Kidney epithelial cell (primary cell): ENCODE measurements at regions not wholly inside any gene's neighbourhood (a gene's known extent, or its start where the extent isn't known, plus 50 kb on each side); places are given as distances from the start of the nearest gene placed in this dataset.

Experiments used
- DNase-seq: peaks from one replicate; pipeline ENCODE4 v3.0.0-alpha.2; 2010; ENCODE audit warnings: low read depth
- H3K27me3 ChIP-seq: 2 replicates; pipeline ENCODE4 v1.6.0; 2011; ENCODE audit warnings: low read length; ENCODE audit not compliant: control insufficient read depth, insufficient read depth
- H3K36me3 ChIP-seq: 2 replicates; pipeline ENCODE4 v1.5.1; 2011; ENCODE audit warnings: low read length; ENCODE audit not compliant: control insufficient read depth, insufficient read depth
- H3K4me3 ChIP-seq: 2 replicates; pipeline ENCODE4 v1.5.1; 2011; ENCODE audit warnings: low read depth, mild to moderate bottlenecking, control low read depth, low read length
- TF ChIP-seq, protein P1 (sequence below): IDR thresholded peaks from 2 replicates; pipeline ENCODE4 v1.5.1; 2011; ENCODE audit warnings: mild to moderate bottlenecking, moderate library complexity, low read length, control low read depth, inconsistent platforms; ENCODE audit not compliant: insufficient read depth, poor library complexity, severe bottlenecking

DNA sequence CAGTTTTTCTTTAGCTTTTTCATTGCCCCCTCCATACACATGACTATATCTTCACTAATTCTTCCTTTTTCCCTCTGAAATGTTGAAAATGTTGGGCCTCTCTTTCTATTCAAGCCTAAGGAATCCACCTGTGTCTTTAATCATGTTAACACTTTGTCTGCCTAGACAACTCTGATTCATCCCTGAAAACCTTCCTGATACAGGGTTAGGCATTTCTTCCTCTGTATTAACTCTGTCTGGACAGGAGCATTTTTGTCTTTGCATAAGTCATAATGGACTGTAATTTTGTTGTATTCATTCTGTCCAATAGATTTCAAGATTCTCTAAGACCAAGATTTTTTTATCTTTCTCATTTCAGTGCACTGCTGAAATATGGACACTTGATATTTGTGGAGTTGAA is 297.3 kb downstream of the IKZF2 start:
- Histone ChIP-seq H3K4me3 (no peak overlapping the region), H3K36me3 (no peaks in the 10 kb centered on the region), H3K27me3 (no peaks in the 10 kb centered on the region)
- no peak for DNase-seq
- TF ChIP-seq, protein P1, sequence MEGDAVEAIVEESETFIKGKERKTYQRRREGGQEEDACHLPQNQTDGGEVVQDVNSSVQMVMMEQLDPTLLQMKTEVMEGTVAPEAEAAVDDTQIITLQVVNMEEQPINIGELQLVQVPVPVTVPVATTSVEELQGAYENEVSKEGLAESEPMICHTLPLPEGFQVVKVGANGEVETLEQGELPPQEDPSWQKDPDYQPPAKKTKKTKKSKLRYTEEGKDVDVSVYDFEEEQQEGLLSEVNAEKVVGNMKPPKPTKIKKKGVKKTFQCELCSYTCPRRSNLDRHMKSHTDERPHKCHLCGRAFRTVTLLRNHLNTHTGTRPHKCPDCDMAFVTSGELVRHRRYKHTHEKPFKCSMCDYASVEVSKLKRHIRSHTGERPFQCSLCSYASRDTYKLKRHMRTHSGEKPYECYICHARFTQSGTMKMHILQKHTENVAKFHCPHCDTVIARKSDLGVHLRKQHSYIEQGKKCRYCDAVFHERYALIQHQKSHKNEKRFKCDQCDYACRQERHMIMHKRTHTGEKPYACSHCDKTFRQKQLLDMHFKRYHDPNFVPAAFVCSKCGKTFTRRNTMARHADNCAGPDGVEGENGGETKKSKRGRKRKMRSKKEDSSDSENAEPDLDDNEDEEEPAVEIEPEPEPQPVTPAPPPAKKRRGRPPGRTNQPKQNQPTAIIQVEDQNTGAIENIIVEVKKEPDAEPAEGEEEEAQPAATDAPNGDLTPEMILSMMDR: no peak

DNA sequence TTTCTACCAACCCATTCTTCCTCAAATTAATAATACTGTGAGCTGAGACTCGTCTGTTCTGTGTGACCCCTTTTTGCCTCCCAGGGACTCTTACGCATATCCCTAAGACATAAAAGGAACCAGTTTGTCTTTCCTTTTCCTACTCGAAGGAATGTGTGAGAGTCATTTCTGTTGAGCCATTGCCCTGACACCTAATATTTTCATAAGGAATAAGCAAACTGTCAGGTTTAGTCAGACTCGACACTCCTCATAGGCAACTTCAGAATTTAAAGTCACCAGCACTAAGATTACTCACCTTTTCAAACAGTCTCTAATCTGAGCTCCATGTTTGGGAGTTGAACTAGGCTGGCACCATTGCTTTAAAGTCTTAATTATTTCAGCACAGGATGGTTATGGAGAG is 305.5 kb downstream of the IKZF2 start:
- TF ChIP-seq, protein P1: no peak
- Histone ChIP-seq H3K4me3 (no peak overlapping the region), H3K36me3 (no peaks in the 10 kb centered on the region), H3K27me3 (no peaks in the 10 kb centered on the region)
- DNase-seq: no peak

DNA sequence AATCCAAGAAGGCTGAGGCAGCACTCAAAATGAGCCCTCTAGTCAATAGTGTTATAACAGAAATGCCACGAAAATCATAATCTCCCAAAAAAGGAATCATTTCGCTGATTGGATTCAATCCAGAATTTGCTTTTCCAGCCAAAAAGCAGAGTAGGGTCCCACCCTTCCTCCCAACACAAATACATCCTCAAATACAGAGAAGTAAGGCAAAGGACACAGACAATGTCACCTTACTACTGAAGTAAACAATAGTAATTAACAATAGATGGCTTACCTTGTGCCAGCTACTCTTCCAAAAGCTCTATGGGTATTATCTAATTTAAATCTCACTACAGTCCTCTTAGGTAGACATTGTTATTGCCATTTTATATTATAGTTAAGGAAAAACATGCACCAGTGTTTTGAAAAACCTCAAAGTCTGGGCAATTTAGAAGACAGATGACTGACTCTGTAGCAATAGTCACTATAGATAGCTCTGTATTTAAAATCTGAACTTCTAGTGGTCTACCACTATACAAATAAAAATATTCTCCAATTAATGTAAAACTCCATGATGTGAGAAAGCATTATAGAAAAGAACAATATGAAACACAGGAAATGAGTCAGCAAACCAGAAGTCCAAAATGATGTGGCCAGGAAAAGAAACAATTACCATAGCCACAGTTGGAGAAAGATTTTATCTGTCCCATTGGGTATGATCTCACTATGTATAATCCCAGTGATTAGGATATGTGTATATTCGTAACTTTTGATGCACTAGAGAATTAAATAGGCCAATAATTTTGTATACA is 305.0 kb upstream of the ERBB4 start:
- Histone ChIP-seq H3K27me3 (no peaks in the 10 kb centered on the region), H3K36me3 (no peaks in the 10 kb centered on the region), H3K4me3 (no peak overlapping the region)
- DNase-seq: no peak
- TF ChIP-seq, protein P1: no peak

DNA sequence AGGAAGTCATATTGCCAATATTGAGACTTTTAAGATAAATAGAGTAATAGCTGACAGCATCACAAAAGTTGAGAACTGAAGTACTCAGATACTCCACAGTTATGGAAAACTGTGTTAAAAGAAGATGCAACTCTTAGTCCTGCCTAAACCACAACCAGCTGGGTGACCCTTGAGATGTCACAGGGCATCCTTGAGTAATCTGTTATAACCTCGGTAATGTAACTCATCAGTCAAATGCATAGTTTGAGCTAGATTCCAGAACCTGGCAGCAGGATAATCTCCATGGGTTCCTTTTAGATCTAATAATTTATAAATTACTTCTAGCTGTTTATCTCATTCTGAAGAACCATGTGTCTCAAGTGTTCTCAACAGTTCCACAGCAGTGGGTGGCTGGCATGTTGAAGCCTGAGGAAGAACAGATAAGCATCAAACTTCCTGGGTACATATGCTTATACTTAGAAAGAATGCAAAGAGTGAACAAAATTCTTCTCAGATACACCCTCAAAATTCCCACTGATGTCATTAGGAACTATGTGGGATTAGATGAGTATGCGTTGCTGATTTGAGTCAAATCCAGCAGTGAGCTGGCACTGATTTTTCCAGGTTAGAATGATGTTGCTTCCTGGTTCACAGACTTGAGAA is 304.1 kb upstream of the ERBB4 start:
- no peak for DNase-seq
- H3K27me3 ChIP-seq: no peaks in the 10 kb centered on the region
- TF ChIP-seq, protein P1: no peak
- H3K36me3 ChIP-seq: no peaks in the 10 kb centered on the region
- no peak overlapping the region for H3K4me3 ChIP-seq

DNA sequence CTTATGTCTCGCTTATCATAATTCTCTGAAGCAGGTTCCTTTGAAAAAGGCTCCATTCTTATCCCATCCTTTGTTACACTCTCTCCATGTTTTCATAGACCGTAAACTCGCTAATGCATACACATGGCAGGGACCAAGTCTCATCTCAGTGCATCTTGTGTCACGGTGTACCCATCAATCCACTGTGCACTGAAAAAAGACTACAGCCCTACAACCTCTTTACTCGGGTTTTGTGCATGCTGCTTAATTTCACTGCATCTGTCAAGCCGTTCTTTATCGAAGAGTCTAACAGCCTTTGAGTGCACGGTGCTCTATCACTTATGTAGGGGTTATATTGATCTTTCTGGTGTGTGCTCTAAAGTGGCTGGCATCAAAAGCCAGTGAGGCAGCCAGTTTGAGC is 302.9 kb upstream of the ERBB4 start:
- Histone ChIP-seq H3K4me3 (no peak overlapping the region), H3K27me3 (no peaks in the 10 kb centered on the region), H3K36me3 (no peaks in the 10 kb centered on the region)
- no peak for DNase-seq
- TF ChIP-seq, protein P1: no peak
